Jurkat, Clone E6-1 (cell line): ENCODE measurements at regions not wholly inside any gene's neighbourhood (a gene's known extent, or its start where the extent isn't known, plus 50 kb on each side); places are given as distances from the start of the nearest gene placed in this dataset.
A peak's percentile ranks its signal among the peaks of the same experiment; 100 is the strongest.

Experiments used
- DNase-seq: peaks from one replicate; pipeline ENCODE4 v3.0.0-alpha.2; 2011; ENCODE audit warnings: low read depth, low spot score
- H3K4me3 ChIP-seq: 2 replicates; pipeline ENCODE4 v1.5.1; 2011; ENCODE audit warnings: mild to moderate bottlenecking, low read length, control low read depth, moderate library complexity

DNA sequence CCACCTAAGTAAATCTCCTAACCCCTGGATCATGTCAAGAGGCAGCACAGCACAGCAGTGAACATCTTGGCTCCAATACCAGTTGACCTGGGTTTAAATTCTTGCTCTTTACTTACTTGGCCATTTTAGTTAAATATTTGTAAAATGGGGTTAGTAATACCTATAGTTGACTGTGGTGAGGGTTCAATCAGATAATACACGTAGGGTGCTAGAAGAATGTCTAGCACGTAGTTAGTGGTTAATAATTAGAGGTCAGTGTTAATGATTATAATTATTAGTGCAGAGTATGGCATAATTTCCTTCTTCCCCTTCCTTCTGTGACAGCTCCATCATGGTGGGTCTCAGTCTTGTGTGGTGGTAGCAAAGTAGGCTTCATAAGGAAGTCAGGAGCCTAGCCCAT is 520.8 kb downstream of the INSC start:
- no peak overlapping the region for H3K4me3 ChIP-seq
- no peak for DNase-seq

DNA sequence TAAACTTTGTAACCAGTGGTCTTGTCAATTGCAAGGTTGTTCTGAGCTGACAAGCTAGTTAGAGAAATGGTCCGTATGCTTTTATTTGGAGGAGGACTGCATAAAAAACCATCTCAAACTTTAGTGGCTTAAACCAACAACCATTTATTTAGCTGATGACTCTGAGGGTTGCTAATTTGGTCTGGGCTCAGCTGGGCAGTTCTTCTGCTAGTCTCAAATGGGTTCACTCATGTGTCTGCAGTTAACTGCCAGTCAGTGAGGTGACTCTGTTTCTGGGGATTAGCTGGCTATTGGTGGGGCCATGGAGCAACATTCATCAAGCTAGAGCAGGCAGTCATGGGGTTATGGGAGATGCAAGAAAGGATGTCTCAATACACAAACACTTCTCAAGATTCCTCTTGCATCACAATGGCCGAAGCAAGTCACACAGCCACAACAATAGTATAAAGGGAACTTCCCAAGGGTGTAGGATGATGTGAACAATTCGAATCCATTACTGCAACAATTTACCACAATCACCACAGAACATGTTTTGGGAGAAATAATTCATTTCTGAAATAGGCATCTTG is 521.9 kb downstream of the INSC start:
- no peak overlapping the region for H3K4me3 ChIP-seq

DNA sequence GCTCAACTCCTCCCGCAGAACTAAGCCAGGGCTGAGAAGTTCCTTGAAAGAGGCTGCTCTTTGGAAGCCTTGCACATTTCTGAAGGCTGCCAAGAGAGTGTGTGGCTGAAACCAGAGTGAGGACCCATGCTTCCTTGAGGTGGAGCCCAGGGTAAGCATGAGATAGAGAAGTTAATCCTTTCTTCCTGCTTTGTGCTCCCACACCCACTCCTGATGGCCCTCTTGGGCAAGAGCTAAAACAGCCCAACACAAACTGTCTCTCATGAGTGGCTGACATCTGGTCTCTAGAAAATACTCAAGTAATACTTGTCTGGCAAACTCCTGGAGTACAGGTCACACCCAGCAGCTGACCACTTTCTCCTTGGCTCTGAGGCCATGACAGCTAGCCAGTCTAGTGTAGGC is 523.7 kb downstream of the INSC start:
- DNase-seq, result no peak
- H3K4me3 ChIP-seq, result no peak overlapping the region

More for the DNA sequence above, 521.9 kb downstream of the INSC start:
- no peak for DNase-seq

DNA sequence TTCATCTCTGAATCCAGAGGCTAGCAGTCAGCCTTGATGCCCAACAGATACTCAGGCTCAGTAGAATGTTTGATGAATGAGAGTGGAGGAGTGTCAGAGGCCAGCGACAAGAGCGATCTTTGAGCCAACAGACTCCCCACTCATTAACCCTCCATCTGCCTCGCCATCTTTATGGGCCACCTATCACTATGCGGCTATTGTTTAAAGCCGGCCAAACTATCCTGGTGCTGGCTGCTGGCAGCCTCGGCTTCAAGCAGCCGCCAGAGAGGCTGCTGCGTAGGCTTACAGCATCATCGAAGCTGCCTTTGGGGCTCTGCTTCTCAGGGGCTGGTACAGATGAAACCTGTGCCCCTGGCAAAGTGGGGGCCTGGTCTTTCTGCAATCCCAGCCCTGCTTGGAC is 525.6 kb downstream of the INSC start:
- H3K4me3 ChIP-seq, result no peak overlapping the region
- DNase-seq, result no peak

- H3K4me3 ChIP-seq, result no peak overlapping the region
- no peak for DNase-seq
Observed at GRCh38 chr11:15641271-15642045, 526.7 kb downstream of the INSC start.

DNA sequence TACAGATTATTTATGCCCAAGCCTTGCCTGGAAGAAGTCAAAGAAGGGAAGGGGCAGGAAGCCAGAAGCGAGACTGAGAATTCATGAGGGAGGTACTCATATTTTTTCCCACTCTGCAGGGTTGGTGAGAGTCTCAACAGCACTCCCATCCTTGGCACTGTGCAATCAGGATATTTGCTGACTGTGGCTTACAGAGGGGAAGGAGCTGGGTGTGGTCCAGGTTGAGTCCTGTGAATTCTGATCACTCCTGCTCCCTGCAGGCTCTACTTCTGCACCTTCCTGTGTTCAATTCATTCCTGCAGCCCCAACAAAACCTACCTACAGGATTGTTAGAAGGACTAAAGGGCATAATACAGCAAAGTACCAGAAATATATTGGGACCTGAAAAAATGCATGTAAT is 530.5 kb downstream of the INSC start:
- DNase-seq, result no peak

GRCh38 chr11:15649371-15650104 is 534.8 kb downstream of the INSC start:
- H3K4me3 ChIP-seq, result no peak overlapping the region
- no peak for DNase-seq

More for the DNA sequence above, 530.5 kb downstream of the INSC start:
- no peak overlapping the region for H3K4me3 ChIP-seq

- DNase-seq, result peak; percentile 67
- H3K4me3 ChIP-seq, result peak overlapping the region; percentile 7; the same call in 1 of the 2 replicates
Observed at GRCh38 chr11:15650105-15650938, 535.6 kb downstream of the INSC start.

- no peak overlapping the region for H3K4me3 ChIP-seq
- no peak for DNase-seq
Observed at GRCh38 chr11:15651033-15651432, 536.3 kb downstream of the INSC start.

- no peak for DNase-seq
- H3K4me3 ChIP-seq, result no peak overlapping the region
Observed at GRCh38 chr11:15651816-15652215, 537.1 kb downstream of the INSC start.

GRCh38 chr11:15653191-15653710 is 538.5 kb downstream of the INSC start:
- H3K4me3 ChIP-seq, result no peak overlapping the region
- DNase-seq, result no peak

DNA sequence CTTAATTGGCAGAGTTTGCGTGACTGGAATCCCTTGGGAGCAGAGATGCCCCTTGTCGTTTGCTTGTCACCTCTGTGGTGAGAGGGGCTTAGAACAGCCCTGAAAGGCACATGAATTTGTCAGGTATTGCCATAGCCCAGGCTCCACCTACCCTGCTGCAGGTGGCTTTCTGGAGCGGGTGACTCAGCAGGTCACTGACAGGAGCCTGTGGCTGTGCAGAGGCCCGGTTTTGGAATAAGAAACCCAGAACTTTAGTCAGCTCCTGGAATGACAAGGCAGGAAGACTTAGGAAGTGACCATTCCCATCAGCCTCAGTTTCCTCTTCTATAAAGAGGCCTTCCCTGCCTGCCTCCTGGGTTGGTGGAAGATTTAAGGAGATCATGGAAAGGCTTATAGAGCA is 539.7 kb downstream of the INSC start:
- H3K4me3 ChIP-seq, result no peak overlapping the region
- no peak for DNase-seq

GRCh38 chr11:15655552-15655951 is 540.8 kb downstream of the INSC start:
- DNase-seq, result no peak
- H3K4me3 ChIP-seq, result no peak overlapping the region

- H3K4me3 ChIP-seq, result no peak overlapping the region
- DNase-seq, result no peak
Observed at GRCh38 chr11:15657264-15657663, 542.5 kb downstream of the INSC start.

DNA sequence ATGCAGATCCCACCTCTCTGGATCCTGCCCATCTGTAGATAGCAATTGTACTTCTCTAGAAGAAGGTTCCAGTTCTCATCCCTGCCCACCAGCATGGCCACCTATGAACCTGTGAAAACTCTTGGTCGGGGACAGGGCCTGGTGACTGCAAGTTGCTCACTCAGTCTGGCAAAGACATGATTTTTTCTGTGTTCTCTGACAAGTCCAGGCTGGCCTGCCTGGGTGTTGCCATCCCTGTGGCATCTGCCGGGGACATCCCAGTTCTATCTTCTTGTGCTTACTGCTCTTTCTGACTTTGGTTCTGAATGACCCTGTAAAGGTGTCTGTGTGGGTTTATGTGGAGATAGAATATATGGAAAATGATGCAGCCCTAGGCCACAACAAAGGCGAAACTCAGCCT is 545.8 kb downstream of the INSC start:
- DNase-seq, result no peak

GRCh38 chr11:15662285-15662684 is 547.6 kb downstream of the INSC start:
- DNase-seq, result no peak
- H3K4me3 ChIP-seq, result no peak overlapping the region

More for the DNA sequence above, 545.8 kb downstream of the INSC start:
- no peak overlapping the region for H3K4me3 ChIP-seq

GRCh38 chr11:15663777-15664218 is 549.1 kb downstream of the INSC start:
- no peak for DNase-seq
- H3K4me3 ChIP-seq, result no peak overlapping the region

DNA sequence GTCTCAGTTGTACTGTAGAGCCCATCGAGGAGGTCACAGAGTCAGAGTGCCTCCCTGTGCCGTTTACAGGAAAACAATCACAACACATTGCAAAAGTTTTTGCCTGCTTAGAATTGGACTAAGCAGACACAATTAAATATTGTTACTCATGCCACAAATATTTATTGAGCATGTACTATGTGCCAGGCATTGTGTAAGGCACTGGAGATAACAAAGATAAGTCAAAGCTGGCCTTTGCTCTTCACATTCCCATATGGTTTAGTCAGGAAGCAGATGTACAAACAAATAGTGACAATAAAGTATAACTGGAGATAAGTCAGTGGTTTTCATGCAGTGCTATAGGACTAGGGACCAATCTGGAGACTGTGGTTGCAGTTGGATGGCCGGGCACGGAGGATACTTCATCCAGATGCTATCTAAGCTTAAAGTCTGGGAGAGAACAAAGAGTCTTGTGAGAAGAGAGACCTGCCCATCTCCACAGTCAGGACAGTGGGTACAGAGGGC is 550.7 kb downstream of the INSC start:
- DNase-seq, result no peak
- no peak overlapping the region for H3K4me3 ChIP-seq

GRCh38 chr11:15667127-15667725 is 552.5 kb downstream of the INSC start:
- H3K4me3 ChIP-seq, result no peak overlapping the region
- DNase-seq, result no peak
